Uterus (tissue), 3 donors: ENCODE measurements at regions not wholly inside any gene's neighbourhood (a gene's known extent, or its start where the extent isn't known, plus 50 kb on each side); places are given as distances from the start of the nearest gene placed in this dataset.

ENCODE experiments used
- DNase-seq, 2 donors: peaks; one replicate each; pipeline ENCODE4 v3.0.0-alpha.2; 2019 to 2020
- H3K27ac ChIP-seq, 2 donors: fragments of 200-600 bp; sonication (generic); 1 replicate in 1 of 2; 2 replicates in 1 of 2; pipeline ENCODE4 v1.5.1; 2016 to 2018
- H3K27me3 ChIP-seq, 2 donors: fragments of 200-600 bp; sonication (generic); one replicate each; pipeline ENCODE4 v1.5.1; 2018 to 2019; ENCODE audit warnings: control low read depth in 1 of 2
- H3K36me3 ChIP-seq, 2 donors: fragments of 200-600 bp; sonication (generic); one replicate each; pipeline ENCODE4 v1.5.1; 2019; ENCODE audit warnings: control low read depth in 1 of 2
- H3K4me1 ChIP-seq, 2 donors: fragments of 200-600 bp; sonication (generic); one replicate each; pipeline ENCODE4 v1.5.1; 2018 to 2019; ENCODE audit warnings: control low read depth in 1 of 2
- H3K4me3 ChIP-seq, 2 donors: fragments of 200-600 bp; sonication (generic); 1 replicate in 1 of 2; 2 replicates in 1 of 2; pipeline ENCODE4 v1.5.1; 2018 to 2019; ENCODE audit warnings: mild to moderate bottlenecking in 1 of 2
- H3K9me3 ChIP-seq, 2 donors: fragments of 200-600 bp; sonication (generic); one replicate each; pipeline ENCODE4 v1.5.1; 2019; ENCODE audit warnings: control low read depth in 1 of 2
- CTCF ChIP-seq, 4 experiments: fragments of 200-600 bp in 2 of 4; fragments of 450-650 bp in 2 of 4; sonication (generic) in 2 of 4; IDR thresholded peaks; one replicate each; pipeline ENCODE4 v1.5.1; 2016 to 2019; ENCODE audit warnings: antibody characterized with exemption in 4 of 4, mild to moderate bottlenecking in 2 of 4, moderate library complexity in 1 of 4
- POLR2A ChIP-seq, 2 donors: fragments of 450-650 bp; IDR thresholded peaks; one replicate each; pipeline ENCODE4 v1.6.1; 2016; ENCODE audit warnings: antibody characterized with exemption in 2 of 2, mild to moderate bottlenecking in 1 of 2, moderate library complexity in 1 of 2
- intact Hi-C: fragments of 100-400 bp; cut with DNase I; formaldehyde crosslinking; loops from one replicate; pipeline ENCODE4 v1.15.1; 2023; ENCODE audit warnings: low total_unique reads
- donor health status: DM: yes; HTN: yes; CAD: no.

DNA sequence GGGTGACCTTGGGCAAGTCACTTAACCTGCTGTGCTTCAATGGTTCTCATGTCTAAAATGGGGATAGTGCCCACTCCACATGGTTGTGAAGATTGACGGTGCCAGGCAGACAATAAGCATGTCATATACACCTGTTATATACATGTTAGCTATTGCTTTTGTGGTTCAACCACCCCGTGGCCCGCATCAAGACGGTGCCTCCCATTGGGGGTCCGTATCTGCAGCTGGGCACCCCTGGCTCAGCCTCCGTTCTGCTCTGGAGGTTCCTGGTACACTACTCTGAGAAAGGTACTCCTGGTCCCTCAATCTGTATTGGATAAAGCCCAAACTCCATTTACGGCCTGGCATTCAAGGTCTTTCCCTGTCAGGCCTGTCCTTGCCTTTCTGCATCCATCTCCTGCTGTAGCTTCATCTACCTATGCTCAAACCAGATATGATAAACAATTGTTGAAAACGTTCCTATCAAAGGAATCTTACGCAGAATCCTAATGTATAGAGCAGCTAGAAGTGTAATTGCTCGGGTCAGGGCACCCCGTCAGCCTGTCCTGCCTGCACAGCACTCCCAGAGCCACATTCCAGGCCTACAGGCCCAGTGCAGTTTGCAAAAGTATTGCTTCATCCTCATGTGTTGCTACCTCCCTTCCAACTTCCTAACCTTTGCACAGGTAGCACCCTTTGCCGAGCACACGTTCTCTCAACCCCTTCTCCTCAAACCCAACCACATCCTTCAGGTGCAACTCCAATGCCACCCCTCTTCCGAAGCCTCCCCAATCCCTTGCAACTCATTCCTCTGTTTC, 194.9 kb downstream of the BCR start:
- Histone ChIP-seq H3K36me3 (no peaks in the 10 kb centered on the region), H3K27me3 (no peaks in the 10 kb centered on the region), H3K9me3 (no peaks in the 10 kb centered on the region), H3K27ac (no peak overlapping the region), H3K4me3 (no peak overlapping the region), H3K4me1 (no peaks in the 10 kb centered on the region)
- intact Hi-C loops: no loop called here
- TF ChIP-seq POLR2A (IDR thresholded peaks at IDR 0.05): no peak
- no peak for DNase-seq

GRCh38 chr22:23373601-23374000, 193.3 kb downstream of the BCR start:
- intact Hi-C loops: no loop called here
- no peak for TF ChIP-seq POLR2A (IDR thresholded peaks at IDR 0.05)
- TF ChIP-seq CTCF (IDR thresholded peaks at IDR 0.05): no peak

GRCh38 chr22:23370251-23370650, 189.9 kb downstream of the BCR start:
- Histone ChIP-seq H3K4me3 (no peak overlapping the region), H3K36me3 (no peaks in the 10 kb centered on the region), H3K9me3 (no peaks in the 10 kb centered on the region), H3K27me3 (no peaks in the 10 kb centered on the region), H3K27ac (no peak overlapping the region), H3K4me1 (no peaks in the 10 kb centered on the region)
- intact Hi-C loops: no loop called here
- TF ChIP-seq CTCF (IDR thresholded peaks at IDR 0.05): no peak
- TF ChIP-seq POLR2A (IDR thresholded peaks at IDR 0.05): no peak
- DNase-seq: no peak

More at GRCh38 chr22:23373601-23374000, 193.3 kb downstream of the BCR start:
- Histone ChIP-seq H3K36me3 (no peaks in the 10 kb centered on the region), H3K4me3 (no peak overlapping the region), H3K27ac (no peak overlapping the region), H3K27me3 (no peaks in the 10 kb centered on the region), H3K9me3 (no peaks in the 10 kb centered on the region), H3K4me1 (no peaks in the 10 kb centered on the region)
- DNase-seq: no peak

GRCh38 chr22:23369054-23369685, 188.9 kb downstream of the BCR start:
- no peak for DNase-seq
- no peak overlapping the region for H3K4me3 ChIP-seq
- TF ChIP-seq POLR2A (IDR thresholded peaks at IDR 0.05) (no peak), CTCF (IDR thresholded peaks at IDR 0.05) (no peak)

More at GRCh38 chr22:23369054-23369685, 188.9 kb downstream of the BCR start:
- Histone ChIP-seq H3K9me3 (no peaks in the 10 kb centered on the region), H3K27me3 (no peaks in the 10 kb centered on the region), H3K27ac (no peak overlapping the region), H3K36me3 (no peaks in the 10 kb centered on the region), H3K4me1 (no peaks in the 10 kb centered on the region)
- intact Hi-C loops: no loop called here
